MM.1S (cell line): ENCODE measurements at regions not wholly inside any gene's neighbourhood (a gene's known extent, or its start where the extent isn't known, plus 50 kb on each side); places are given as distances from the start of the nearest gene placed in this dataset.

ENCODE experiments used
- DNase-seq: peaks from one replicate; pipeline ENCODE4 v3.0.0-alpha.2; 2015
- H2AFZ ChIP-seq: fragments of 300-600 bp; sonication (generic); 2 replicates; pipeline ENCODE4 v1.6.0; 2016; ENCODE audit warnings: antibody characterized with exemption, low read length
- H3F3A ChIP-seq: fragments of 300-600 bp; sonication (generic); 2 replicates; pipeline ENCODE4 v1.6.1; 2016; ENCODE audit warnings: mild to moderate bottlenecking, antibody characterized with exemption, low read length, moderate library complexity, mixed read lengths; ENCODE audit not compliant: insufficient read depth
- H3K27ac ChIP-seq: fragments of 300-600 bp; sonication (generic); 2 replicates; pipeline ENCODE4 v1.5.1; 2016; ENCODE audit warnings: mild to moderate bottlenecking, low read length
- H3K27me3 ChIP-seq: fragments of 300-600 bp; sonication (generic); replicated peaks from 2 replicates; pipeline ENCODE4 v1.6.0; 2016; ENCODE audit warnings: low read length; ENCODE audit not compliant: insufficient read depth
- H3K36me3 ChIP-seq: fragments of 300-600 bp; sonication (generic); replicated peaks from 2 replicates; pipeline ENCODE4 v1.6.1; 2016; ENCODE audit warnings: mild to moderate bottlenecking, low read length, mixed read lengths; ENCODE audit not compliant: insufficient read depth
- H3K4me1 ChIP-seq: fragments of 300-600 bp; sonication (generic); 2 replicates; pipeline ENCODE4 v1.6.1; 2016; ENCODE audit warnings: low read length, mixed read lengths
- H3K4me2 ChIP-seq: fragments of 300-600 bp; sonication (generic); 2 replicates; pipeline ENCODE4 v1.6.0; 2016; ENCODE audit warnings: low read depth, low read length
- H3K4me3 ChIP-seq: fragments of 300-600 bp; sonication (generic); 2 replicates; pipeline ENCODE4 v1.5.1; 2016; ENCODE audit warnings: low read length, mixed read lengths
- H3K79me2 ChIP-seq: fragments of 300-600 bp; sonication (generic); 2 replicates; pipeline ENCODE4 v1.6.1; 2016; ENCODE audit warnings: mixed run types, low read length, mixed read lengths
- H3K9ac ChIP-seq: fragments of 300-600 bp; sonication (generic); 2 replicates; pipeline ENCODE4 v1.6.1; 2016; ENCODE audit warnings: low read length, mixed read lengths
- H3K9me2 ChIP-seq: fragments of 300-600 bp; sonication (generic); replicated peaks from 2 replicates; pipeline ENCODE4 v1.6.1; 2016; ENCODE audit warnings: mild to moderate bottlenecking, low read length, mixed read lengths; ENCODE audit not compliant: insufficient read depth
- H3K9me3 ChIP-seq: fragments of 300-600 bp; sonication (generic); replicated peaks from 2 replicates; pipeline ENCODE4 v1.6.1; 2016; ENCODE audit warnings: mild to moderate bottlenecking, low read length, mixed read lengths; ENCODE audit not compliant: insufficient read depth
- H4K20me1 ChIP-seq: fragments of 300-600 bp; sonication (generic); 2 replicates; pipeline ENCODE4 v1.6.1; 2016; ENCODE audit warnings: mild to moderate bottlenecking, low read length, moderate library complexity, mixed read lengths; ENCODE audit not compliant: insufficient read depth
- EZH2 ChIP-seq: fragments of 300-600 bp; sonication (generic); optimal IDR thresholded peaks from 2 replicates; pipeline ENCODE3; 2017; ENCODE audit warnings: low read depth, mild to moderate bottlenecking, antibody characterized with exemption, low read length, mixed read lengths
- EZH2phosphoT487 ChIP-seq: fragments of 300-600 bp; sonication (generic); IDR thresholded peaks from 2 replicates; pipeline ENCODE4 v1.6.1; 2018; ENCODE audit warnings: antibody characterized with exemption, low read length
- TF ChIP-seq, protein P1 (sequence below): fragments of 300-600 bp; sonication (generic); IDR thresholded peaks from 2 replicates; pipeline ENCODE4 v1.5.1; 2016; ENCODE audit warnings: antibody characterized with exemption, low read length, mixed read lengths

DNA sequence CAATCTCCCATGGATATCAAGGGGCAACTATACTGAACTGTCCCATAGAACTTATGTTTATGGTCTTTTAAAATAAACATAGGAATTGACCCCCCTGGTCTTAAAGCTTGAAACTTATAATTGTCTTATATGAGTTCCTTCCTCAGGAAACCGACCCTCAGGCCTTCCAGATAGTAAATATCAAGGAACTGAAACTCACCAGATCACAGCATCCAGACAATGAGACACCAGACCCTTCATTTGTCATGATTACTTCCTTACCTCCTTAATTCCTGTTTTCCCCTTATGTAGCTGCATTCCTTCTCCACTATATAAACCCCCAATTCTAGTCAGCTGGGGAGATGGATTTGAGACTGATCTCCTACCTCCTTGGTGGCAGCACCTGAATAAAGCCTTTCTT lies 94.8 kb upstream of the GRPR start:
- no peaks in the 10 kb centered on the region for H3K79me2 ChIP-seq
- H3K4me1 ChIP-seq: no peaks in the 10 kb centered on the region
- H3K9ac ChIP-seq: no peak overlapping the region
- no peak overlapping the region for H3K4me3 ChIP-seq
- no peaks in the 10 kb centered on the region for H3K36me3 ChIP-seq
- TF ChIP-seq EZH2 (no peak), EZH2phosphoT487 (no peak)
- TF ChIP-seq, protein P1, sequence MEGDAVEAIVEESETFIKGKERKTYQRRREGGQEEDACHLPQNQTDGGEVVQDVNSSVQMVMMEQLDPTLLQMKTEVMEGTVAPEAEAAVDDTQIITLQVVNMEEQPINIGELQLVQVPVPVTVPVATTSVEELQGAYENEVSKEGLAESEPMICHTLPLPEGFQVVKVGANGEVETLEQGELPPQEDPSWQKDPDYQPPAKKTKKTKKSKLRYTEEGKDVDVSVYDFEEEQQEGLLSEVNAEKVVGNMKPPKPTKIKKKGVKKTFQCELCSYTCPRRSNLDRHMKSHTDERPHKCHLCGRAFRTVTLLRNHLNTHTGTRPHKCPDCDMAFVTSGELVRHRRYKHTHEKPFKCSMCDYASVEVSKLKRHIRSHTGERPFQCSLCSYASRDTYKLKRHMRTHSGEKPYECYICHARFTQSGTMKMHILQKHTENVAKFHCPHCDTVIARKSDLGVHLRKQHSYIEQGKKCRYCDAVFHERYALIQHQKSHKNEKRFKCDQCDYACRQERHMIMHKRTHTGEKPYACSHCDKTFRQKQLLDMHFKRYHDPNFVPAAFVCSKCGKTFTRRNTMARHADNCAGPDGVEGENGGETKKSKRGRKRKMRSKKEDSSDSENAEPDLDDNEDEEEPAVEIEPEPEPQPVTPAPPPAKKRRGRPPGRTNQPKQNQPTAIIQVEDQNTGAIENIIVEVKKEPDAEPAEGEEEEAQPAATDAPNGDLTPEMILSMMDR: no peak
- no peak for DNase-seq
- H4K20me1 ChIP-seq: no peaks in the 10 kb centered on the region
- no peak overlapping the region for H3K4me2 ChIP-seq
- no peaks in the 10 kb centered on the region for H3F3A ChIP-seq
- no peaks in the 10 kb centered on the region for H3K9me2 ChIP-seq
- no peaks in the 10 kb centered on the region for H3K27me3 ChIP-seq
- H2AFZ ChIP-seq: no peak overlapping the region
- no peak overlapping the region for H3K27ac ChIP-seq
- H3K9me3 ChIP-seq: no peaks in the 10 kb centered on the region

GRCh38 chrX:16023790-16024734 lies 99.3 kb upstream of the GRPR start:
- no peak for DNase-seq

DNA sequence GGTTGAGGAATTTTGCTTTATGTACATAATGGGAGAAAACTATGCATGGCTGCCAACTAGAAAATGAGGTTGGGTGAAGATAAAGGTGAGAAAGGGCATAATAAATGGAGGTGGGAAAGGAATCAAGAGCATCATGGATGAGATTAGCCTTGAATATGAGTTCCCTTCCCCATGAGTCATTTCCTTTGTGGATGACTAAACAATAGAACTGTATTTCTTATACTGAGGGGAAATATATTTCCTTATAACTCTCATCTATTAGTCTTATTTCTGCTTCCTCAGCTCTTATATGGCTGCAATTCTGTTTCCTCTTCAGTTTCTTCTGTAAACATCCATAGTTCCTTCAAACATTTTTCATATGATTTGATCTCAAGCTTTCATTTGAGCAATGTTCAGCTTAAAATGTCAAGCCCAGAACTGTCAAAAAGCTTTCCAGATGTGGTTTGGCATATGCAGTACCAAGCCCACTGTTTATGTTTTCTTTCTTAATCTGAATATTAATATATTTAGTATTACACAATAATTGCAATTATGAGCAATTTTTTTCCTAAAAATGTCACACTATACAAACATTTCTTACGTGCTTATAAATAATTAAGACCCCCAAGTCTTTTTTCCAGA lies 100.7 kb upstream of the GRPR start:
- no peak overlapping the region for H2AFZ ChIP-seq
- no peaks in the 10 kb centered on the region for H3K9me3 ChIP-seq
- H3F3A ChIP-seq: no peaks in the 10 kb centered on the region
- no peak overlapping the region for H3K4me2 ChIP-seq
- TF ChIP-seq EZH2phosphoT487 (no peak), EZH2 (no peak)
- TF ChIP-seq, protein P1: no peak
- no peak for DNase-seq
- H3K4me3 ChIP-seq: no peak overlapping the region
- no peaks in the 10 kb centered on the region for H4K20me1 ChIP-seq
- no peaks in the 10 kb centered on the region for H3K79me2 ChIP-seq
- H3K9ac ChIP-seq: no peak overlapping the region
- H3K36me3 ChIP-seq: no peaks in the 10 kb centered on the region
- no peak overlapping the region for H3K27ac ChIP-seq
- no peaks in the 10 kb centered on the region for H3K27me3 ChIP-seq
- H3K9me2 ChIP-seq: no peaks in the 10 kb centered on the region
- H3K4me1 ChIP-seq: no peaks in the 10 kb centered on the region

More at GRCh38 chrX:16023790-16024734, 99.3 kb upstream of the GRPR start:
- Histone ChIP-seq H3K79me2 (no peaks in the 10 kb centered on the region), H4K20me1 (no peaks in the 10 kb centered on the region), H3K36me3 (no peaks in the 10 kb centered on the region), H2AFZ (no peak overlapping the region), H3K4me2 (no peak overlapping the region), H3K27ac (no peak overlapping the region), H3K9ac (no peak overlapping the region), H3K9me2 (no peaks in the 10 kb centered on the region), H3K4me1 (no peaks in the 10 kb centered on the region), H3K27me3 (no peaks in the 10 kb centered on the region), H3K9me3 (no peaks in the 10 kb centered on the region), H3K4me3 (no peak overlapping the region), H3F3A (no peaks in the 10 kb centered on the region)
- TF ChIP-seq, protein P1: no peak
- TF ChIP-seq EZH2phosphoT487: no peak
- TF ChIP-seq EZH2: no peak
